ENCODE measurements at regions not wholly inside any gene's neighbourhood (a gene's known extent, or its start where the extent isn't known, plus 50 kb on each side); places are given as distances from the start of the nearest gene placed in this dataset.

DNA sequence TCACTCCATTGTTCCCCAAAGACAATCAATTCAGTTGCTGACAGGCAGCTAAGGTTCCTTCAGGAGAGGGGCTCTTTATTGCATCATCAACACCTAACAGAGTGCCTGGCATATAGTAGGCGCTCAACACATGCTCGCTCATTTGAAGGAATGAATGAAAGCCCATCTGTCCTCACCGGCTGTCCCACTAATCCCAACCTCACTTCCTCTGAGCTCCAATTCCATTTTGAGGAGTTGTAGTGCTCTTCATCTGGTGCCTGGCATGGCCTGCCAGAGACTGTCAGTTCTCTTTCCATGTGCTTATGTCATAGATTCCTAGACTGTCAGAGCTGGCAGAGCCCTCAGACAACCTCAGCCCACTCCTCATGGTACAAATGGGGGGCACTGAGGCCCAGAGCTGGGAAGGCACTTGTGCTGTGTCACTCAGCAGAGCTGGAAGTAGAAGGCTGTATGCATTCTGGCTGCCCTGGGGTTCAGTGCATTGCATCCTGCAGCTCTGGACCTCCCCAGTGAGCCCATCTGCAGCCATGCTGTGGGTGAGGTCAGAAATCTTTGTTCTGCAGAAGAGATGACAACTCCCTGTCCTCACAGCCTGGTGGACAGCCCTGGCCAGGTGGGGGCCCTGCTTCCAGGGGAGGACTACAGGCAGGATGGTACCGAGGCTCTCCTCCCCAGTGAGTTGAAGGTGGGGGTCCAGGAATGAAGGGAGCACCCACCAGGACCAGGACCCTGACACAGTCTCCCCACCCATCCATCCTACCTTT, 134.9 kb upstream of the PJA1 start:
- no peak overlapping the region for H3K4me3 ChIP-seq (ENCODE audit: control insufficient read depth, low read depth, low read length)
- no peak for DNase-seq (ENCODE audit: low read depth)
- TF ChIP-seq, protein P1, sequence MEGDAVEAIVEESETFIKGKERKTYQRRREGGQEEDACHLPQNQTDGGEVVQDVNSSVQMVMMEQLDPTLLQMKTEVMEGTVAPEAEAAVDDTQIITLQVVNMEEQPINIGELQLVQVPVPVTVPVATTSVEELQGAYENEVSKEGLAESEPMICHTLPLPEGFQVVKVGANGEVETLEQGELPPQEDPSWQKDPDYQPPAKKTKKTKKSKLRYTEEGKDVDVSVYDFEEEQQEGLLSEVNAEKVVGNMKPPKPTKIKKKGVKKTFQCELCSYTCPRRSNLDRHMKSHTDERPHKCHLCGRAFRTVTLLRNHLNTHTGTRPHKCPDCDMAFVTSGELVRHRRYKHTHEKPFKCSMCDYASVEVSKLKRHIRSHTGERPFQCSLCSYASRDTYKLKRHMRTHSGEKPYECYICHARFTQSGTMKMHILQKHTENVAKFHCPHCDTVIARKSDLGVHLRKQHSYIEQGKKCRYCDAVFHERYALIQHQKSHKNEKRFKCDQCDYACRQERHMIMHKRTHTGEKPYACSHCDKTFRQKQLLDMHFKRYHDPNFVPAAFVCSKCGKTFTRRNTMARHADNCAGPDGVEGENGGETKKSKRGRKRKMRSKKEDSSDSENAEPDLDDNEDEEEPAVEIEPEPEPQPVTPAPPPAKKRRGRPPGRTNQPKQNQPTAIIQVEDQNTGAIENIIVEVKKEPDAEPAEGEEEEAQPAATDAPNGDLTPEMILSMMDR (IDR thresholded peaks at IDR 0.05; ENCODE audit: control insufficient read depth, insufficient read depth, low read depth, low read length, missing control alignments): no peak

DNA sequence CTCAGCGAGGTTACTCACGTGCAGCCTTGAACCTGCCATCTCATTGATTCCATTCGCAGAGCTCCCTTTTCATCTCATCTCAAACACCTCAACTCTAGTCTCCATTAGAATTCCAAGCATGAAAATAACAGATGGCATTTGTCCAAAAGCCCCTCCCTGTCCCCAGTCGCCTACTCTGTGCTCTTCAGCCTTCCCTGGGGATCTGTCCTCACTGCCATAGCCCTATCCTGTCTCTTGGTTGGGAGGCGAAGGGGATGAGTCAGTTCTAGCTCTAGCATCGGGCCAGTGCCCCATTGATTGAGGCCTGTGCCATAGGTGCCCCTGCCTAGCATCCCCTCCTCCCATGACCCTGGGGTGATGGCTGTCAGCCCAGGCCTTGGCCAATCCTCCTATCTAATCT, 134.0 kb upstream of the PJA1 start:
- no peak for DNase-seq (ENCODE audit: low read depth)
- TF ChIP-seq, protein P1 (IDR thresholded peaks at IDR 0.05; ENCODE audit: control insufficient read depth, insufficient read depth, low read depth, low read length, missing control alignments): no peak
- H3K4me3 ChIP-seq (ENCODE audit: control insufficient read depth, low read depth, low read length): no peak overlapping the region

DNA sequence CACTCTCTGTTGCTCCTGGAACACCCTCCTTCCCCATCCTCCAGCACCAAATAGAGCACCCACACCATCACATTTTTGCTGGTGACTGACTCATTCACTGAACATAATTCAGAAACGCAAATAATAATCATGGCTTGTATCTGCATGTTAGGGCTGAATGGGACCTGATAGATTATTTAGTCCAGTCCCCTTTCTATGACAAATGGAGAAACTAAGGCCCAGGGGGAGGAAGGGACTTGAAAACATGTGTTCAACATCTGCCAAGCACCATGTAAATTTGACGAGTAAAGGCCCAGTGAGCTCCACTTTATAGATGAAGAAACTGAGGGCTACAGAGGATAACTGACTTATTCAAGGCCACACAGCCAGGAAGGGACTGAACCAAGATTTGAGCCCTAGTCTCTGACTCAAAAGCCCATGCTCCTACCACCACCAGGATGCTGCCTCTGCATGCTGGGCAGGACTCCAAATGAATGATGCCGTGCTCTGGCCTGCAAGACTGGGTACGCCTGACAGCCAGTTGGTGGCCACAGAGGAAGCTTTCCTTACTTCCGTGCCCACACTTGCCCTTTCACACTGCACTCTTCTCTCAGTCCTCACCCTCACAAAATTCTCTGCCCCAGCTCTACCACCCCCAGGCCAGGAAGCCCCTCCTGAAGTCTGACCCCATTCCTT, 133.3 kb upstream of the PJA1 start:
- TF ChIP-seq, protein P1 (IDR thresholded peaks at IDR 0.05; ENCODE audit: control insufficient read depth, insufficient read depth, low read depth, low read length, missing control alignments): no peak
- no peak overlapping the region for H3K4me3 ChIP-seq (ENCODE audit: control insufficient read depth, low read depth, low read length)
- DNase-seq (ENCODE audit: low read depth): no peak

DNA sequence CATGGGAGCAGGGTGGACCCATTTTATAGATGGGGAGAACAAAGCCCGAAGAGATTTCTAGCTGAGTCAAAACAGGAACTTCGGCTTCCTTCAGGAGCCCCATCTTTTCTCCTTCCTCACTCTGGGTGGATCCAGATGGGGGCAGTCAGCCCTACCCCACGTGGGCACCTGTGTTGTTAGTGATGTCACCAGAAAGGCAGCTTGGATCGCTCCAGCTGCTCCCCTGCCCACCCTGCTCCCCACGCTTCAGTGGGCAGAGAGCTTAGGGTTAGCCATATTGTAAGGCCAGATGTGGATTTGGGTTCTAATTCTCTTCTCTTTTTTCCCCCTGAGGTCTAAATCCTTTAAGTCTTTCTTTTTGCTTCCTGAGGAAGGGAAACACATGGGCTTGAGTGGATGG, 132.3 kb upstream of the PJA1 start:
- no peak overlapping the region for H3K4me3 ChIP-seq (ENCODE audit: control insufficient read depth, low read depth, low read length)
- TF ChIP-seq, protein P1 (IDR thresholded peaks at IDR 0.05; ENCODE audit: control insufficient read depth, insufficient read depth, low read depth, low read length, missing control alignments): no peak
- DNase-seq (ENCODE audit: low read depth): no peak

DNA sequence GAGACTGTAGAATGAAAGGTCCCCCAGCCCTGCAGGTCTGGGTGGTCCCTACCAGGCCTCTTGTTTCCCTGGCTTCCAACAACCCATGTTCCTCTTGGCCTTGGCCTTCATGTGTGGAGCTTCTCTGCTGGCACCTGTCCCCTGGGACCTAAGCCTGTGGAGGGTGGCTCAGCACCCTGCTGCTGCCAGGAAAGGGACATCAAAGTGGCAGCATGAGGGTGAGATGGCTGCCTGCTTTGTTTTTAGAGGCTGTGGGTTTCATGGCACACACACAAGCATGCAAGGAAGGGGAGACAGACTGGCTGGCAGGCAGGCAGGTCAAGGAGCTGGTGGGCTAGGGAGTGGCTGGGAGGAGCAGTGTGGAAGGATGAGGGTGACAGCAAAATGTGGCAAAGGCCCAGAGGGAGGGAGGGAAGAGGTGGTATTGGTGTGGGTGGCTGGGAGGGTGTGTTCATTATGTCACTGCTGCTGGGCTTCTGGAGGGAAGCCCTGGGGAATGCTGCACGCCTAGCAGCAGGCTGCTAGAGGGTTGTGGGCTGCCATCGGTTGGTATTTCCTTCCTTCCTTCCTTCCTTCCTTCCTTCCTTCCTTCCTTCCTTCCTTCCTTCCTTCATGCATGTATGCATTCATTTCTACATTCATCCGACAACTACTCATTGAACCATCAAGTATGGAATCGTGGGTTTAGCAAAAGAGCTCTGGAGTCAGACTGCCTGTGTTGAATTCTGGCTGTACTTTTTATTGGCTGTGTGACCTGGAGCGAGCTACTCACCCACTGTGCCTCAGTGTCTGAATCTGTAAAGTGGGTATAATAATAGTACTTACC, 128.7 kb upstream of the PJA1 start:
- no peak for DNase-seq (ENCODE audit: low read depth)
- TF ChIP-seq, protein P1 (IDR thresholded peaks at IDR 0.05; ENCODE audit: control insufficient read depth, insufficient read depth, low read depth, low read length, missing control alignments): no peak
- H3K4me3 ChIP-seq (ENCODE audit: control insufficient read depth, low read depth, low read length): no peak overlapping the region

DNA sequence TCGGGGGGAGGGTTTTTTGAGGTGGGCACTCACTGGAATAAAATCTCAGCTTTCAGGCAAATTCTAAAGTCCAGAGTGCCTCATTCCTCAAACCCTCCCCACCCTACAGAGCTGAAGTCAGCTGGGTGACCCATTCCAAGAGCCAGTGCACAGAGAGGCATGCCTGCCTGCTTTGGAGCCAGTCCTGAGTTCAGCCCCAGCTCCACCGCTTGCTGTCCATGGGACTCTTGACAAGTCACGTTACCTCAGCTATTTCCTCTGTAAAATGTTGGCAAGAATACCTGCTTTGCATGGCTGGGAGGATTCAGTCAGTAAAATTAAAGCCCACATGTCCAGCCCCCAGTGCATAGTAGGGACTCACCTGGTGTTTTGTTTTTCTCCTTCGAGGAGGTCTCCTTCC, 125.9 kb upstream of the PJA1 start:
- no peak overlapping the region for H3K4me3 ChIP-seq (ENCODE audit: control insufficient read depth, low read depth, low read length)
- TF ChIP-seq, protein P1 (IDR thresholded peaks at IDR 0.05; ENCODE audit: control insufficient read depth, insufficient read depth, low read depth, low read length, missing control alignments): no peak
- DNase-seq (ENCODE audit: low read depth): no peak
